Caco-2 (cell line): ENCODE measurements at regions not wholly inside any gene's neighbourhood (a gene's known extent, or its start where the extent isn't known, plus 50 kb on each side); places are given as distances from the start of the nearest gene placed in this dataset.

ENCODE experiments used
- BruUV-seq: library from RNA; stranded (reverse); fragments of 400-500 nt; replicated peaks from 2 replicates; lab custom pipeline; 2021; lab: Mats Ljungman, UMichigan
- CTCF ChIA-PET: fragments of 300-600 bp; sonication (Branson Sonifier 250); formaldehyde crosslinking; loops from one replicate; lab custom pipeline; 2022; ENCODE audit warnings: antibody characterized with exemption; lab: Charles Lee
- POLR2A ChIA-PET: fragments of 300-600 bp; sonication (Branson Sonifier 250); formaldehyde crosslinking; loops from one replicate; lab custom pipeline; 2022; ENCODE audit warnings: antibody characterized with exemption; lab: Charles Lee
- DNase-seq, 2 experiments: peaks; one replicate each; pipeline versions ENCODE4 v3.0.0 to v3.0.0-alpha.2; 2020 to 2022
- H3K27me3 ChIP-seq: replicated peaks from 2 replicates; pipeline ENCODE4 v1.6.0; 2011; ENCODE audit warnings: low read length; ENCODE audit not compliant: control insufficient read depth, insufficient read depth
- H3K36me3 ChIP-seq: 2 replicates; pipeline ENCODE4 v1.5.1; 2011; ENCODE audit warnings: low read length; ENCODE audit not compliant: control insufficient read depth, insufficient read depth
- H3K4me1 ChIP-seq: fragments of 250-450 bp; sonication (Bioruptor Pico); 2 replicates; pipeline ENCODE4 v1.5.1; 2020; ENCODE audit warnings: mild to moderate bottlenecking
- H3K4me3 ChIP-seq: 2 replicates; pipeline ENCODE4 v1.5.1; 2011; ENCODE audit warnings: low read depth, mild to moderate bottlenecking, control low read depth, low read length
- H3K9me3 ChIP-seq: fragments of 250-450 bp; sonication (Bioruptor Pico); 2 replicates; pipeline ENCODE4 v1.5.1; 2020; ENCODE audit warnings: mild to moderate bottlenecking, moderate library complexity
- H3K27ac Mint-ChIP-seq: one replicate; pipeline ENCODE4 v1.8.0; 2022; ENCODE audit warnings: mixed read lengths; ENCODE audit not compliant: unreplicated experiment
- H3K27me3 Mint-ChIP-seq: one replicate; pipeline ENCODE4 v1.8.0; 2022; ENCODE audit warnings: mixed read lengths; ENCODE audit not compliant: insufficient read depth, unreplicated experiment
- H3K36me3 Mint-ChIP-seq: one replicate; pipeline ENCODE4 v1.8.0; 2022; ENCODE audit warnings: mild to moderate bottlenecking, mixed read lengths; ENCODE audit not compliant: insufficient read depth, unreplicated experiment
- H3K4me1 Mint-ChIP-seq: one replicate; pipeline ENCODE4 v1.8.0; 2022; ENCODE audit warnings: low read depth, mixed read lengths; ENCODE audit not compliant: unreplicated experiment
- H3K4me3 Mint-ChIP-seq: one replicate; pipeline ENCODE4 v1.8.0; 2022; ENCODE audit warnings: mild to moderate bottlenecking, moderate library complexity, mixed read lengths; ENCODE audit not compliant: unreplicated experiment
- H3K9me3 Mint-ChIP-seq: one replicate; pipeline ENCODE4 v1.8.0; 2022; ENCODE audit warnings: mixed read lengths; ENCODE audit not compliant: unreplicated experiment
- CTCF ChIP-seq, 2 experiments: fragments of 200-600 bp in 1 of 2; IDR thresholded peaks; 1 replicate in 1 of 2; 2 replicates in 1 of 2; pipeline versions ENCODE4 v1.5.1 to v1.8.0; 2011 to 2022; ENCODE audit warnings: antibody characterized with exemption in 1 of 2, control low read depth in 1 of 2, inconsistent platforms in 1 of 2, low read depth in 1 of 2, low read length in 1 of 2, mild to moderate bottlenecking in 1 of 2, moderate library complexity in 1 of 2; ENCODE audit not compliant: insufficient read depth in 1 of 2, severe bottlenecking in 1 of 2, unreplicated experiment in 1 of 2
- intact Hi-C: fragments of 100-400 bp; cut with micrococcal nuclease; formaldehyde crosslinking; loops from one replicate; pipeline ENCODE4 v1.10.0; 2022; ENCODE audit not compliant: unreplicated experiment

- H3K27me3 ChIP-seq = no peaks in the 10 kb centered on the region; the same call in 1 of the 2 replicates
- no peak for DNase-seq
- intact Hi-C loops = no loop called here
- no peaks in the 10 kb centered on the region for H3K9me3 ChIP-seq
- H3K36me3 ChIP-seq = no peaks in the 10 kb centered on the region
- Mint-ChIP-seq H3K4me1 (no peaks in the 10 kb centered on the region), H3K9me3 (no peaks in the 10 kb centered on the region), H3K27me3 (no peaks in the 10 kb centered on the region), H3K27ac (no peak overlapping the region), H3K4me3 (no peak overlapping the region), H3K36me3 (no peaks in the 10 kb centered on the region)
- H3K4me1 ChIP-seq = no peaks in the 10 kb centered on the region
- ChIA-PET CTCF (no interaction called here), POLR2A (interaction anchor here (0.6 kb wide), 1 partner anchor 250 kb away, joined by 5 read pairs; no protein-coding TSS in a partner anchor)
- no peak for TF ChIP-seq CTCF (IDR thresholded peaks at IDR 0.05; ENCODE audit: insufficient read depth in 1 of 2, low read depth in 1 of 2, low read length in 1 of 2, severe bottlenecking in 1 of 2, unreplicated experiment in 1 of 2)
- BruUV-seq = no TSS peak
- no peak overlapping the region for H3K4me3 ChIP-seq
These were observed 99.1 kb upstream of the CIBAR2 start for GRCh38 chr16:85211271-85211801.

GRCh38 chr16:85213926-85214675 is 101.8 kb upstream of the CIBAR2 start:
- POLR2A ChIA-PET = interaction anchor here (0.6 kb wide), 1 partner anchor 9 kb away, joined by 3 read pairs; no protein-coding TSS in a partner anchor
- no TSS peak for BruUV-seq
- no peak overlapping the region for H3K4me3 ChIP-seq
- CTCF ChIA-PET = no interaction called here
- H3K27me3 Mint-ChIP-seq = no peaks in the 10 kb centered on the region
- H3K36me3 ChIP-seq = no peaks in the 10 kb centered on the region
- H3K4me1 ChIP-seq = no peaks in the 10 kb centered on the region
- TF ChIP-seq CTCF (IDR thresholded peaks at IDR 0.05; ENCODE audit: insufficient read depth in 1 of 2, low read depth in 1 of 2, low read length in 1 of 2, severe bottlenecking in 1 of 2, unreplicated experiment in 1 of 2) = no peak
- DNase-seq = no peak
- H3K9me3 Mint-ChIP-seq = no peaks in the 10 kb centered on the region
- intact Hi-C loops = no loop called here
- H3K36me3 Mint-ChIP-seq = no peaks in the 10 kb centered on the region
- no peaks in the 10 kb centered on the region for H3K4me1 Mint-ChIP-seq
- no peaks in the 10 kb centered on the region for H3K27me3 ChIP-seq
- no peaks in the 10 kb centered on the region for H3K9me3 ChIP-seq
- H3K4me3 Mint-ChIP-seq = no peak overlapping the region
- no peak overlapping the region for H3K27ac Mint-ChIP-seq

- Mint-ChIP-seq H3K4me1 (peaks cover 4% of the 10 kb centered on the region), H3K27ac (no peak overlapping the region), H3K4me3 (no peak overlapping the region), H3K9me3 (no peaks in the 10 kb centered on the region), H3K36me3 (no peaks in the 10 kb centered on the region), H3K27me3 (no peaks in the 10 kb centered on the region)
- Histone ChIP-seq H3K9me3 (no peaks in the 10 kb centered on the region), H3K4me3 (no peak overlapping the region), H3K27me3 (no peaks in the 10 kb centered on the region), H3K36me3 (no peaks in the 10 kb centered on the region), H3K4me1 (no peaks in the 10 kb centered on the region)
- no TSS peak for BruUV-seq
- ChIA-PET POLR2A (no interaction called here), CTCF (interaction anchor here (0.6 kb wide), 1 partner anchor 117 kb away, joined by 3 read pairs; no protein-coding TSS in a partner anchor)
- intact Hi-C loops = no loop called here
- no peak for DNase-seq
- TF ChIP-seq CTCF (IDR thresholded peaks at IDR 0.05; ENCODE audit: insufficient read depth in 1 of 2, low read depth in 1 of 2, low read length in 1 of 2, severe bottlenecking in 1 of 2, unreplicated experiment in 1 of 2) = no peak
These were observed 103.3 kb upstream of the CIBAR2 start for GRCh38 chr16:85215478-85216118.
